Neural cell (in vitro differentiated cells): ENCODE measurements at regions not wholly inside any gene's neighbourhood (a gene's known extent, or its start where the extent isn't known, plus 50 kb on each side); places are given as distances from the start of the nearest gene placed in this dataset.

Experiments
- H2AFZ ChIP-seq: fragments of 200-600, 300-800 bp; sonication (generic), shearing (Covaris generic); 2 replicates; pipeline ENCODE4 v1.6.0; 2014; ENCODE audit warnings: low read depth, mild to moderate bottlenecking, antibody characterized with exemption, low read length, moderate library complexity
- H3F3A ChIP-seq: fragments of 200-600 bp; shearing (Covaris generic); 2 replicates; pipeline ENCODE4 v1.6.1; 2016; ENCODE audit warnings: mild to moderate bottlenecking, moderate library complexity, mixed read lengths, antibody characterized with exemption, low read length; ENCODE audit not compliant: insufficient read depth, poor library complexity, severe bottlenecking
- H3K27ac ChIP-seq: fragments of 200-600, 300-800 bp; sonication (generic), shearing (Covaris generic); 2 replicates; pipeline ENCODE4 v1.5.1; 2014; ENCODE audit warnings: mild to moderate bottlenecking, low read length, moderate library complexity
- H3K27me3 ChIP-seq: fragments of 300-800, 200-600 bp; sonication (generic), shearing (Covaris generic); 2 replicates; pipeline ENCODE4 v1.6.0; 2014; ENCODE audit warnings: mild to moderate bottlenecking, low read depth, low read length, moderate library complexity; ENCODE audit not compliant: insufficient read depth
- H3K36me3 ChIP-seq: fragments of 300-800, 200-600 bp; sonication (generic), shearing (Covaris generic); 2 replicates; pipeline ENCODE4 v1.5.1; 2014; ENCODE audit warnings: mild to moderate bottlenecking, antibody characterized with exemption, low read length, moderate library complexity; ENCODE audit not compliant: insufficient read depth
- H3K4me2 ChIP-seq: fragments of 300-800, 200-600 bp; sonication (generic), shearing (Covaris generic); 2 replicates; pipeline ENCODE4 v1.6.0; 2014; ENCODE audit warnings: mild to moderate bottlenecking, low read length
- H3K4me3 ChIP-seq: fragments of 300-800, 200-600 bp; sonication (generic), shearing (Covaris generic); 2 replicates; pipeline ENCODE4 v1.5.1; 2014; ENCODE audit warnings: mild to moderate bottlenecking, low read length, moderate library complexity
- H3K79me2 ChIP-seq: fragments of 200-600 bp; shearing (Covaris generic); replicated peaks from 2 replicates; pipeline ENCODE4 v1.6.0; 2014; ENCODE audit warnings: mild to moderate bottlenecking, low read length, moderate library complexity; ENCODE audit not compliant: insufficient read depth
- H3K9ac ChIP-seq: fragments of 300-800, 200-600 bp; sonication (generic), shearing (Covaris generic); 2 replicates; pipeline ENCODE4 v1.6.1; 2016; ENCODE audit warnings: mild to moderate bottlenecking, low read length, mixed read lengths
- H3K9me2 ChIP-seq: fragments of 200-600 bp; shearing (Covaris generic); 2 replicates; pipeline ENCODE4 v1.6.1; 2016; ENCODE audit warnings: mild to moderate bottlenecking, low read length, mixed read lengths; ENCODE audit not compliant: insufficient read depth
- H3K9me3 ChIP-seq: fragments of 200-600, 300-800 bp; sonication (generic), shearing (Covaris generic); 2 replicates; pipeline ENCODE4 v1.6.1; 2016; ENCODE audit warnings: mild to moderate bottlenecking, mixed run types, low read length, moderate library complexity, mixed read lengths
- H4K20me1 ChIP-seq: fragments of 200-600 bp; shearing (Covaris generic); 2 replicates; pipeline ENCODE4 v1.6.1; 2016; ENCODE audit warnings: mild to moderate bottlenecking, mixed run types; ENCODE audit not compliant: insufficient read depth
- EP300 ChIP-seq: fragments of 450-650 bp; conservative IDR thresholded peaks from 2 replicates; pipeline ENCODE4 v1.6.1; 2014; ENCODE audit warnings: antibody characterized with exemption, mild to moderate bottlenecking, moderate library complexity; ENCODE audit not compliant: poor library complexity, severe bottlenecking
- EZH2 ChIP-seq: fragments of 200-600, 300-800 bp; shearing (Covaris generic), sonication (generic); IDR thresholded peaks from 2 replicates; pipeline ENCODE4 v1.6.1; 2014; ENCODE audit warnings: antibody characterized with exemption, low read length, borderline replicate concordance, mild to moderate bottlenecking; ENCODE audit not compliant: insufficient read depth, poor library complexity, severe bottlenecking
- MXI1 ChIP-seq: fragments of 450-650 bp; conservative IDR thresholded peaks from 2 replicates; pipeline ENCODE4 v1.6.1; 2014; ENCODE audit warnings: antibody characterized with exemption, mild to moderate bottlenecking; ENCODE audit not compliant: poor library complexity, severe bottlenecking
- POLR2AphosphoS5 ChIP-seq: IDR thresholded peaks from 2 replicates; pipeline ENCODE4 v1.6.1; 2012
- RAD21 ChIP-seq: fragments of 450-650 bp; conservative IDR thresholded peaks from 2 replicates; pipeline ENCODE4 v1.6.1; 2014; ENCODE audit warnings: antibody characterized with exemption, mild to moderate bottlenecking, moderate library complexity
- SMC3 ChIP-seq: fragments of 450-650 bp; conservative IDR thresholded peaks from 2 replicates; pipeline ENCODE4 v1.6.1; 2014; ENCODE audit warnings: antibody characterized with exemption, mild to moderate bottlenecking, moderate library complexity; ENCODE audit not compliant: poor library complexity
- TAF1 ChIP-seq: IDR thresholded peaks from 2 replicates; pipeline ENCODE4 v1.6.1; 2012; ENCODE audit warnings: low read depth
- TF ChIP-seq, protein P1 (sequence below): fragments of 450-650 bp; IDR thresholded peaks from 2 replicates; pipeline ENCODE4 v1.5.1; 2014; ENCODE audit warnings: antibody characterized with exemption, mild to moderate bottlenecking, moderate library complexity; ENCODE audit not compliant: poor library complexity, severe bottlenecking
- TF ChIP-seq, protein P2 (sequence below): IDR thresholded peaks from 2 replicates; pipeline ENCODE4 v1.6.1; 2012; ENCODE audit warnings: borderline replicate concordance

DNA sequence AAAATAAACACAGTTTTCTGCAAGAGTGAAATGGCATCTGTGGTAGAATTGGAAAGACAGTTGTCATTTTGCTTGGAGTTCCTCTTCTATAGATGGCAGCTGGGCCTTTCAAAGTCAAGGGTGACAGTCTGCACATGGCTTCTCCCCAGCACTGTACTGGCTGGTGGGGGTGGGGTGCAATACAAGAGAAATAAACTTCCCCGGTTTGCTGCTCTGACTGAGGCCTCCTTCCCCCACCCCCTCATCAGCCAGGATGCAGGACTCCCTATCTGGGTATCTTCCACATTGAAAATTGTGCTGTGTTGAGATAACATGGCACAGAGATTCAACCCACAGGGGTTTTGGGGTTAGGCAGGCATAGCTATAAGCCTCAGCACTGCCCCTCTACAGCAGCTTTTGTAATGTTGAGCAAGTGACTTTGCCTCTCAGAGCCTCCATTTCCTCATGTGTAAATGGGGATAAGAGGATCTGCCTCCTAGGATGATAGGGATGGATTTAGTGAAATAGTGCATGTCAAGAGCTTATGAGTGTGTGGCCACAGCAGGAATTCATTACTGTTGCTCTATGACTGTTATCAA, 85.8 kb upstream of the WDR11 start:
- H3K4me2 ChIP-seq: no peak overlapping the region
- H3K9me3 ChIP-seq: no peaks in the 10 kb centered on the region
- no peak overlapping the region for H2AFZ ChIP-seq
- H3K36me3 ChIP-seq: no peaks in the 10 kb centered on the region
- H3K4me3 ChIP-seq: no peak overlapping the region
- TF ChIP-seq TAF1 (no peak), RAD21 (no peak), SMC3 (no peak)
- TF ChIP-seq, protein P1, sequence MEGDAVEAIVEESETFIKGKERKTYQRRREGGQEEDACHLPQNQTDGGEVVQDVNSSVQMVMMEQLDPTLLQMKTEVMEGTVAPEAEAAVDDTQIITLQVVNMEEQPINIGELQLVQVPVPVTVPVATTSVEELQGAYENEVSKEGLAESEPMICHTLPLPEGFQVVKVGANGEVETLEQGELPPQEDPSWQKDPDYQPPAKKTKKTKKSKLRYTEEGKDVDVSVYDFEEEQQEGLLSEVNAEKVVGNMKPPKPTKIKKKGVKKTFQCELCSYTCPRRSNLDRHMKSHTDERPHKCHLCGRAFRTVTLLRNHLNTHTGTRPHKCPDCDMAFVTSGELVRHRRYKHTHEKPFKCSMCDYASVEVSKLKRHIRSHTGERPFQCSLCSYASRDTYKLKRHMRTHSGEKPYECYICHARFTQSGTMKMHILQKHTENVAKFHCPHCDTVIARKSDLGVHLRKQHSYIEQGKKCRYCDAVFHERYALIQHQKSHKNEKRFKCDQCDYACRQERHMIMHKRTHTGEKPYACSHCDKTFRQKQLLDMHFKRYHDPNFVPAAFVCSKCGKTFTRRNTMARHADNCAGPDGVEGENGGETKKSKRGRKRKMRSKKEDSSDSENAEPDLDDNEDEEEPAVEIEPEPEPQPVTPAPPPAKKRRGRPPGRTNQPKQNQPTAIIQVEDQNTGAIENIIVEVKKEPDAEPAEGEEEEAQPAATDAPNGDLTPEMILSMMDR: no peak
- no peaks in the 10 kb centered on the region for H3K27me3 ChIP-seq
- H4K20me1 ChIP-seq: no peaks in the 10 kb centered on the region
- no peak overlapping the region for H3K9ac ChIP-seq
- no peaks in the 10 kb centered on the region for H3K79me2 ChIP-seq
- H3F3A ChIP-seq: no peaks in the 10 kb centered on the region
- H3K9me2 ChIP-seq: no peaks in the 10 kb centered on the region
- H3K27ac ChIP-seq: no peak overlapping the region

DNA sequence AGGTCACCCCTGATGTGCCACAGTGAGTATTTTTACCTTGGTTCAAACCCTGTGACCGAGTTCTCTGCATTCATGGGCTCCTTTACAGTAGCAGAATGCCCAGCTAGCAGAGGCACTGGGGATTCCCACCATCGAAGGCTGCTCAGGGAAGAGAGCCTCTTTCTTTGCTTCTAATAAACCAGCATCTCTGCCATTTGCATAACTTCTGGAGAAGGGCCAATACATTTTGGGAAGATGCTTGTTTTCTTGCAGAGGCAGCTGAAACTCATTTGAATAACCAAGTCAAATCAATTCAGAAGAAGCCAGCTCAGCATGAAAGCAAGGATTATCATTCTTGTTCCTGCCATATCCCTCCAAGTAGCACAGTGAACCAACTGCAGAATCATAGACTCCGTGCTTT, 82.9 kb upstream of the WDR11 start:
- TF ChIP-seq POLR2AphosphoS5 (no peak), MXI1 (no peak), EZH2 (no peak), TAF1 (no peak), SMC3 (no peak), RAD21 (no peak), EP300 (no peak)
- TF ChIP-seq, protein P1: no peak
- TF ChIP-seq, protein P2, sequence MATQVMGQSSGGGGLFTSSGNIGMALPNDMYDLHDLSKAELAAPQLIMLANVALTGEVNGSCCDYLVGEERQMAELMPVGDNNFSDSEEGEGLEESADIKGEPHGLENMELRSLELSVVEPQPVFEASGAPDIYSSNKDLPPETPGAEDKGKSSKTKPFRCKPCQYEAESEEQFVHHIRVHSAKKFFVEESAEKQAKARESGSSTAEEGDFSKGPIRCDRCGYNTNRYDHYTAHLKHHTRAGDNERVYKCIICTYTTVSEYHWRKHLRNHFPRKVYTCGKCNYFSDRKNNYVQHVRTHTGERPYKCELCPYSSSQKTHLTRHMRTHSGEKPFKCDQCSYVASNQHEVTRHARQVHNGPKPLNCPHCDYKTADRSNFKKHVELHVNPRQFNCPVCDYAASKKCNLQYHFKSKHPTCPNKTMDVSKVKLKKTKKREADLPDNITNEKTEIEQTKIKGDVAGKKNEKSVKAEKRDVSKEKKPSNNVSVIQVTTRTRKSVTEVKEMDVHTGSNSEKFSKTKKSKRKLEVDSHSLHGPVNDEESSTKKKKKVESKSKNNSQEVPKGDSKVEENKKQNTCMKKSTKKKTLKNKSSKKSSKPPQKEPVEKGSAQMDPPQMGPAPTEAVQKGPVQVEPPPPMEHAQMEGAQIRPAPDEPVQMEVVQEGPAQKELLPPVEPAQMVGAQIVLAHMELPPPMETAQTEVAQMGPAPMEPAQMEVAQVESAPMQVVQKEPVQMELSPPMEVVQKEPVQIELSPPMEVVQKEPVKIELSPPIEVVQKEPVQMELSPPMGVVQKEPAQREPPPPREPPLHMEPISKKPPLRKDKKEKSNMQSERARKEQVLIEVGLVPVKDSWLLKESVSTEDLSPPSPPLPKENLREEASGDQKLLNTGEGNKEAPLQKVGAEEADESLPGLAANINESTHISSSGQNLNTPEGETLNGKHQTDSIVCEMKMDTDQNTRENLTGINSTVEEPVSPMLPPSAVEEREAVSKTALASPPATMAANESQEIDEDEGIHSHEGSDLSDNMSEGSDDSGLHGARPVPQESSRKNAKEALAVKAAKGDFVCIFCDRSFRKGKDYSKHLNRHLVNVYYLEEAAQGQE: no peak
- no peak overlapping the region for H2AFZ ChIP-seq
- H4K20me1 ChIP-seq: no peaks in the 10 kb centered on the region
- no peaks in the 10 kb centered on the region for H3K36me3 ChIP-seq
- H3K79me2 ChIP-seq: no peaks in the 10 kb centered on the region
- no peak overlapping the region for H3K9ac ChIP-seq
- no peak overlapping the region for H3K27ac ChIP-seq
- no peaks in the 10 kb centered on the region for H3F3A ChIP-seq
- no peak overlapping the region for H3K4me2 ChIP-seq
- H3K4me3 ChIP-seq: no peak overlapping the region
- no peaks in the 10 kb centered on the region for H3K9me3 ChIP-seq
- no peaks in the 10 kb centered on the region for H3K27me3 ChIP-seq
- H3K9me2 ChIP-seq: no peaks in the 10 kb centered on the region
